Cardiac fibroblast (primary cell): ENCODE measurements at regions not wholly inside any gene's neighbourhood (a gene's known extent, or its start where the extent isn't known, plus 50 kb on each side); places are given as distances from the start of the nearest gene placed in this dataset.

Experiments
- DNase-seq, 2 donors: peaks; one replicate each; pipeline versions ENCODE4 v3.0.0 to v3.0.0-alpha.2; 2010; ENCODE audit warnings: low read depth in 2 of 2
- H3K4me3 ChIP-seq, 2 donors: replicated peaks in 1 of 2; 1 replicate in 1 of 2; 2 replicates in 1 of 2; pipeline ENCODE4 v1.5.1; 2011; ENCODE audit warnings: low read depth in 2 of 2, low read length in 2 of 2, mild to moderate bottlenecking in 2 of 2, moderate library complexity in 1 of 2
- TF ChIP-seq, protein P1 (sequence below): IDR thresholded peaks from one replicate; pipeline ENCODE4 v1.5.1; 2011; ENCODE audit warnings: low read depth, mild to moderate bottlenecking, low read length, inconsistent platforms

DNA sequence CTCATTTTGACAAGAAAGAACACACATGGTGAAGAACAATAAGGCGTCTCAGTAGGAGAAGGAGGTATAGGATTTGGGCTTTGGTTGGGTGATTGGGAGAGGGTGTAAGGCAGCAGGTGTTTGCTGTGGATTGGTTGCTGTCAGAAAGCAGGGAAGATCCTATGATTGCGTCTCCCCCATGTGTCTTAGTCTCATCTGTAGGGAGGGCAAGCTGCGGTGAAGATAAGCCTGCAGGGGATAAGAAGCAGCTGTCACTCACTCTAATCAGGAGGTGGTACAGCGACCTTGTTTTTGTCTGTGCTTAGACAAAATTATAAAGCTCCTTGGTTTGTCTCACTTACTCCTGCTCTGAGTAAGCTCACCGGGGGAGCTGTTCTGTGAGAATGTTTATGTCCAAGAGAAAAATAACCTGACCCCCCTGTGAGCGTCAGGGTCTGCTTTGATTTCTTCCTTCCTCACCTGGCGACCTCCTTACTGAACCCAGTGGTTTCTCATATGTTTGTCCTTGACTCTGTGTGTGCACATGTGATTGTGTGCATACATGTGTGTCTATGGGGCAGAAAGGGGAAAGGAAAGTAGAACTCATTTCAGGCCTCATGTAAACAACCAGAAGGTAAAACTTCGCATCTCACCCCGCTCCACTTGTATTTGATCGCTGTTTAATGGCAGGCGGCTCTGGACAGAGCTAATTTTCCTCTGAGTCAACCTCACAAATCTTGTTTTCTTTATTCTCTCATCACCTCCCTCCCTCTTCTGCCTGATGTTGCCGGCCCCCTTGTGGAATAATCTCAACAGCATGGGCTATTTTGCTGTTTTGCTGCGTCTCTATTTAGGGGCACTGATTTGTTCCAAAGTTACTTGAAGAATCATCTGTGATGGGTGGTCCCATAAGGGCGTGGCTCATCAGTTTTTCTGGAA lies 105.6 kb downstream of the TENT4A start:
- no peak overlapping the region for H3K4me3 ChIP-seq
- TF ChIP-seq, protein P1, sequence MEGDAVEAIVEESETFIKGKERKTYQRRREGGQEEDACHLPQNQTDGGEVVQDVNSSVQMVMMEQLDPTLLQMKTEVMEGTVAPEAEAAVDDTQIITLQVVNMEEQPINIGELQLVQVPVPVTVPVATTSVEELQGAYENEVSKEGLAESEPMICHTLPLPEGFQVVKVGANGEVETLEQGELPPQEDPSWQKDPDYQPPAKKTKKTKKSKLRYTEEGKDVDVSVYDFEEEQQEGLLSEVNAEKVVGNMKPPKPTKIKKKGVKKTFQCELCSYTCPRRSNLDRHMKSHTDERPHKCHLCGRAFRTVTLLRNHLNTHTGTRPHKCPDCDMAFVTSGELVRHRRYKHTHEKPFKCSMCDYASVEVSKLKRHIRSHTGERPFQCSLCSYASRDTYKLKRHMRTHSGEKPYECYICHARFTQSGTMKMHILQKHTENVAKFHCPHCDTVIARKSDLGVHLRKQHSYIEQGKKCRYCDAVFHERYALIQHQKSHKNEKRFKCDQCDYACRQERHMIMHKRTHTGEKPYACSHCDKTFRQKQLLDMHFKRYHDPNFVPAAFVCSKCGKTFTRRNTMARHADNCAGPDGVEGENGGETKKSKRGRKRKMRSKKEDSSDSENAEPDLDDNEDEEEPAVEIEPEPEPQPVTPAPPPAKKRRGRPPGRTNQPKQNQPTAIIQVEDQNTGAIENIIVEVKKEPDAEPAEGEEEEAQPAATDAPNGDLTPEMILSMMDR = no peak
- peak in 1 of 2 donors; percentile 2 for DNase-seq

DNA sequence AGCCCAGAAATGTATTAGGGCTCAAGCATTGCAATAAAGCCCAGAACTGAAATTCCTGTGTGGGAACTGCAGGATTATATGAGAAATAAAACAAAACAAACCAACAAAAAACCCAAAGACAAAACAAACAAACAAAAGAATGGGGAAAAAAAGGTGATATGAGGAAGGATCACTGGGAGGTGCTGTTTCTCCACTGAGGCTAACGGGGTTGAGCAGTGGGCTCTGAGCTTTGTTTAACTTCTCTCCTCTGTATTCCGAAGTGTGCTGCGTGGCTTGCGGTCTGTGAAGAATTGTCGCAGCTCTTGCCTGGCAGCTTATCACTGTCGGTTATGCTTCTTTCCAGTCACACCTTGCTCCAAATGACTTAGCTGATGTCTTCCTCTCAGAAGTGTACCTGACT lies 106.3 kb downstream of the TENT4A start:
- TF ChIP-seq, protein P1 = no peak
- DNase-seq = no peak
- H3K4me3 ChIP-seq = no peak overlapping the region

DNA sequence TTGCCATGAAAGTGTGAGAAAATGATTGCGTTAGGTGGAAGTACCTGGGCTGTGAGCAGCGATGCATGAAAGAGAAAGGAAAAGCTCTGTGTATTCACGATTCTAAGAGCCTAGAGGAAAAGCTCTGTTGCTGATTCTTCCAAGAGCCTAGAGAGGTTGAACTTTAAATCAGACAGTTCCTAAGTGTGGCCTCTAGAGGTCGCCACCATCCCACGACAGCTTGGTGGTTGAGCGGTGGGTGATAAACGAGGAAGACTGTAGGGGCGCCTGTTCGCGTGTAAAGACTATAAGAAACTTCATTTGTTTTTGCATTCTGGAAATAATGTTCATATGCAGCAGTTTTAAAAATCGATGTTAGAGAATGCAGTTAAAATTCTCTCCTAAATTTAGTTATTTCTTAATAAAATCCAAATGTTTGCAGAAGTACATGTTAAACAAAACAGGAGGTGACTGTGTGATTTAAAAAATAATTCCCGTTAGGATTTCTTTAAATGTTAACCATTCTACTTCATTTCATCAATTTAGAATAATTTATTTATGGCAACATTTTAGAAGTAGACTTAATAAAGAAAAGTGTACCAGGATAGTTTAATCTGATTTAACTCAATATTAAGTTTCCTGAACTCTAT lies 107.7 kb downstream of the TENT4A start:
- TF ChIP-seq, protein P1 = peak; percentile 53
- peak in 1 of 2 donors; percentile 32 for DNase-seq
- no peak overlapping the region for H3K4me3 ChIP-seq

DNA sequence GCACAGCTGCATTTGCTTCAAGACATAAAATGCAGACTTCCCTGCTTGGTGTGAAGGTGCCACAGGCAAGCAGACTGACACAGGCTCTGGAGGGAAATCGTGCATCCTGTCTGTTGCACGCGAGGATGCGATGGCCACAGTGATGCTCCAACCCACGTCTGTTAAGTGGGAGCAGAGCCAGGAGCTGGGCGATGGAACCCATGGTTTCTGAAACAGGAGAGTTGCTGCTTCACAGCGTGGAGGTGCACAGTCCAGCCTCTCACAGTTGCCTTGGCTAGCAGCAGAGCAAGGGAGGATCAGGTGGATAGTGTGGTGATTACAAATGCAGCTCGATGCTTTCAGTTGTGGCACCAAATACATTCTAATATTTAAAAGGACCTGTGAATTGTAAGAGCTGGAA lies 108.8 kb downstream of the TENT4A start:
- DNase-seq = no peak
- TF ChIP-seq, protein P1 = no peak
- no peak overlapping the region for H3K4me3 ChIP-seq

DNA sequence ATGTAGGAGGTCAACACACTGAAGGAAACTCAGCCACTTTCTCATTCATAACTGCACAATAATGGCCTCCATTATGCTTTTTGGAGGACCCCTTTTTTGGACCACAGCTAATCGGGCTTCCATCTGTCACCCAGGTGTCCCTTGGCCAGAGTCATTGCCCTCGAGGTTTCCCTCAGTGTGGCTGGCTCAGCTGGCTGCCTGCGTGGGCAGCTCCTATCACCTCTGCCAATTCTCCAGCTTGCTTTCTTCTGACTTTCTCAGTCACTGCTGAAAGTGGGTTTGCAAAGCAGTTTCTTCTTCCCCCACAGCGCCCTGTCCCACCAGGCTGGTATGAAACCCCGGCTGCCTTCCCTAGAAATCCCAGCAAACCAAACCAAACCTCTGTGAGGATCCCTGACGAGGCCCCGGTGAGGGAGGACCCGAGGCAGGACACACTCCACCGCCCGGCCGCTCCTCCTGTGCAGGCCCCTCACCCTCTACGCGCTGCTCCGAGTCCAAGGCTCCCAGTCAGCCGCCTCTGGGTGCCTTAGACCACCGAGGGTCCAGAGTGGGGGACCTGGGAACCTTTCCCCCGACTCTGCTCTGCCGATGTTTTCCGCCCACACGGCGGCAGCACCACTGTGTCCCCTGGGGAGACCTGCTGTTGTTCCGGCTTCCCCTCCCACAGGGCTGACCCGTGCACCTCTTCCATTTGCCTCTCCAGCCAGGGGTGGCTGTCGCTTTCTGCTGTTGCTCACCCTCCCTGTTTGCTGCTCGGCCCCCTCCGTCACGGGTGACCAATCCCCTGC lies 109.5 kb downstream of the TENT4A start:
- TF ChIP-seq, protein P1 = no peak
- no peak overlapping the region for H3K4me3 ChIP-seq
- no peak for DNase-seq

DNA sequence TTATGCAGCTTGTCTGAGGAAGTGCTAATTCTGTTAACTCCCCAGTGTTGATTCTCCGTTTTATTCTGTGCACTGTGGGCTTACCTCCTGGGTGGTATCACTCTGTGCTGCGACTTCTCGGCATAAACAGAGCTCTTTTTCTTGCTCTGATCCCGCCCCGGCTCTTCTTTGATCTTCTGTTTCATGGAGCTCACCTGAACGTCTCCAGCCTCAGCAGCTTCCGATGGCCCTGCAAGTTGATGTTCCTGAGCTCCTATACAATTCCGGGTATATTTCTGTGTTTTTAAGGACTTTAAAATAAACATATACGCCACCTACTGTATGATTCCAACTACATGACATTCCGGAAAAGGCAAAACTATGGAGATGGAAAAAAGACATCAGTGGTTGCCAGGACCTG lies 110.8 kb downstream of the TENT4A start:
- TF ChIP-seq, protein P1 = no peak
- no peak for DNase-seq
- H3K4me3 ChIP-seq = no peak overlapping the region
